Spleen (tissue), 7 donors: ENCODE measurements at regions not wholly inside any gene's neighbourhood (a gene's known extent, or its start where the extent isn't known, plus 50 kb on each side); places are given as distances from the start of the nearest gene placed in this dataset.

ENCODE experiments used
- CTCF ChIP-seq, 11 experiments: fragments of 200-600 bp in 7 of 11; fragments of 450-650 bp in 4 of 11; sonication (generic) in 4 of 11; IDR thresholded peaks in 8 of 11; conservative IDR thresholded peaks in 3 of 11; 1 replicate in 7 of 11; 2 replicates in 4 of 11; pipeline versions ENCODE4 v1.4.0 to v1.8.0; 2016 to 2021; ENCODE audit warnings: antibody characterized with exemption in 11 of 11, inconsistent platforms in 4 of 11, mild to moderate bottlenecking in 1 of 11
- POLR2A ChIP-seq, 3 donors: fragments of 450-650 bp; IDR thresholded peaks; one replicate each; pipeline ENCODE4 v1.5.1; 2017; ENCODE audit warnings: antibody characterized with exemption in 3 of 3, mild to moderate bottlenecking in 1 of 3
- POLR2AphosphoS5 ChIP-seq, 3 donors: sonication (generic); formaldehyde crosslinking; IDR thresholded peaks; one replicate each; pipeline ENCODE4 v1.5.1; 2017; ENCODE audit warnings: antibody characterized with exemption in 3 of 3
- donor health status: DM: no; HTN: no; CAD: no; lungs with moderate emphysema.
- donor health status: DM: no; HTN: no; CAD: no.
- donor health status: DM: no; HTN: no; CAD: no.

- TF ChIP-seq CTCF (IDR thresholded peaks at IDR 0.05 in 8 of 11, conservative IDR thresholded peaks at IDR 0.05 in 3 of 11) (peak in 10 of 11 experiments; percentile 15 to 64 (median 54)), POLR2A (IDR thresholded peaks at IDR 0.05) (no peak), POLR2AphosphoS5 (IDR thresholded peaks at IDR 0.05) (no peak)
These were observed 61.9 kb upstream of the MAX start for GRCh38 chr14:65164068-65164824.
